H1 (cell line): ENCODE measurements at regions not wholly inside any gene's neighbourhood (a gene's known extent, or its start where the extent isn't known, plus 50 kb on each side); places are given as distances from the start of the nearest gene placed in this dataset.

Experiments used
- CTCF ChIA-PET: fragments of 300-600 bp; sonication (Branson Sonifier 250); formaldehyde crosslinking; loops from one replicate; lab custom pipeline; 2021; ENCODE audit not compliant: partially characterized antibody; lab: Charles Lee
- POLR2A ChIA-PET: fragments of 300-600 bp; sonication (Branson Sonifier 250); formaldehyde crosslinking; loops from one replicate; lab custom pipeline; 2021; ENCODE audit warnings: inconsistent platforms; ENCODE audit not compliant: partially characterized antibody; lab: Charles Lee
- DNase-seq, 2 experiments: peaks; one replicate each; pipeline versions ENCODE4 v3.0.0 to v3.0.0-alpha.2; 2010 to 2022; ENCODE audit warnings: low spot score in 2 of 2, low read depth in 1 of 2, mixed read lengths in 1 of 2
- FAIRE-seq: peaks from 2 replicates; lab custom pipeline; 2011; peaks lifted over from hg19 to GRCh38; lab: Jason Lieb, UNC
- H2AFZ ChIP-seq: 2 replicates; pipeline ENCODE4 v1.8.1; 2012; ENCODE audit warnings: low read length, inconsistent platforms
- H2AK5ac ChIP-seq: 2 replicates; pipeline ENCODE4 v1.6.1; 2013; ENCODE audit warnings: low read depth, low read length
- H2BK120ac ChIP-seq: replicated peaks from 2 replicates; pipeline ENCODE3; 2013; ENCODE audit warnings: low read depth, low read length, inconsistent platforms
- H2BK12ac ChIP-seq: 2 replicates; pipeline ENCODE4 v1.6.1; 2013; ENCODE audit warnings: low read depth, low read length
- H2BK15ac ChIP-seq: 2 replicates; pipeline ENCODE4 v1.6.1; 2013; ENCODE audit warnings: low read length
- H2BK20ac ChIP-seq: 2 replicates; pipeline ENCODE4 v1.6.1; 2013; ENCODE audit warnings: low read length
- H2BK5ac ChIP-seq: 2 replicates; pipeline ENCODE4 v1.6.1; 2013; ENCODE audit warnings: low read depth, low read length
- H3K14ac ChIP-seq: 2 replicates; pipeline ENCODE4 v1.6.1; 2013; ENCODE audit warnings: inconsistent platforms; ENCODE audit not compliant: insufficient read length
- H3K18ac ChIP-seq: 2 replicates; pipeline ENCODE4 v1.6.1; 2013; ENCODE audit warnings: low read length; ENCODE audit errors: extremely low read depth
- H3K23ac ChIP-seq: 2 replicates; pipeline ENCODE4 v1.6.1; 2013; ENCODE audit warnings: inconsistent platforms; ENCODE audit not compliant: insufficient read length
- H3K23me2 ChIP-seq: 2 replicates; pipeline ENCODE4 v1.6.1; 2013; ENCODE audit warnings: low read depth, low read length
- H3K27ac ChIP-seq: 2 replicates; pipeline ENCODE4 v1.6.1; 2011; ENCODE audit warnings: low read depth, low read length, inconsistent platforms
- H3K27me3 ChIP-seq, 4 experiments: replicated peaks in 1 of 4; 1 replicate in 1 of 4; 2 replicates in 3 of 4; pipeline versions ENCODE4 v1.6.1 to v1.8.1; 2011 to 2013; ENCODE audit warnings: low read length in 3 of 4, mild to moderate bottlenecking in 3 of 4, inconsistent platforms in 2 of 4, mixed read lengths in 2 of 4, moderate library complexity in 1 of 4; ENCODE audit not compliant: control insufficient read depth in 3 of 4, insufficient read depth in 3 of 4; ENCODE audit errors: extremely low read depth in 1 of 4
- H3K36me3 ChIP-seq, 4 experiments: 2 replicates each; pipeline versions ENCODE4 v1.6.1 to v1.8.1; 2011 to 2013; ENCODE audit warnings: mild to moderate bottlenecking in 4 of 4, low read length in 3 of 4, moderate library complexity in 2 of 4, control low read depth in 1 of 4, inconsistent platforms in 1 of 4; ENCODE audit not compliant: insufficient read depth in 4 of 4, control insufficient read depth in 2 of 4
- H3K4ac ChIP-seq: replicated peaks from 2 replicates; pipeline ENCODE3; 2013; ENCODE audit warnings: low read length, low read depth, mixed read lengths, inconsistent platforms; ENCODE audit not compliant: insufficient read length
- H3K4me1 ChIP-seq, 4 experiments: replicated peaks in 1 of 4; 1 replicate in 1 of 4; 2 replicates in 3 of 4; pipeline versions ENCODE4 v1.6.1 to v1.8.1; 2011 to 2013; ENCODE audit warnings: low read length in 3 of 4, inconsistent platforms in 2 of 4, mixed read lengths in 1 of 4; ENCODE audit not compliant: insufficient read depth in 4 of 4, control insufficient read depth in 3 of 4
- H3K4me2 ChIP-seq, 2 experiments: 2 replicates each; pipeline versions ENCODE4 v1.6.1 to v1.8.1; 2011 to 2013; ENCODE audit warnings: low read depth in 2 of 2, low read length in 2 of 2, control low read depth in 1 of 2, inconsistent platforms in 1 of 2, mild to moderate bottlenecking in 1 of 2; ENCODE audit not compliant: insufficient read depth in 1 of 2
- H3K4me3 ChIP-seq, 4 experiments: fragments of 200-600, 300-600 bp in 1 of 4; sonication (generic), shearing (Covaris generic), sonication (Bioruptor Twin) in 1 of 4; 2 replicates each; pipeline versions ENCODE4 v1.5.1 to v1.8.1; 2011 to 2016; ENCODE audit warnings: low read length in 4 of 4, low read depth in 3 of 4, control low read depth in 2 of 4, inconsistent platforms in 2 of 4, mild to moderate bottlenecking in 2 of 4, mixed read lengths in 1 of 4, moderate library complexity in 1 of 4; ENCODE audit not compliant: insufficient read depth in 2 of 4; ENCODE audit errors: extremely low read depth in 1 of 4
- H3K56ac ChIP-seq: replicated peaks from 2 replicates; pipeline ENCODE3; 2013; ENCODE audit warnings: low read depth, mild to moderate bottlenecking, mixed read lengths, low read length, inconsistent platforms; ENCODE audit not compliant: insufficient read length
- H3K79me1 ChIP-seq: 2 replicates; pipeline ENCODE4 v1.6.1; 2013; ENCODE audit warnings: low read depth, low read length, control low read depth
- H3K79me2 ChIP-seq, 2 experiments: 2 replicates each; pipeline versions ENCODE4 v1.6.1 to v1.8.1; 2012 to 2013; ENCODE audit warnings: low read length in 2 of 2, mild to moderate bottlenecking in 2 of 2, inconsistent platforms in 1 of 2; ENCODE audit not compliant: insufficient read depth in 2 of 2, control insufficient read depth in 1 of 2
- H3K9ac ChIP-seq, 4 experiments: replicated peaks in 1 of 4; 1 replicate in 1 of 4; 2 replicates in 3 of 4; pipeline versions ENCODE4 v1.6.1 to v1.8.1; 2011 to 2013; ENCODE audit warnings: low read depth in 3 of 4, low read length in 3 of 4, control low read depth in 2 of 4, mild to moderate bottlenecking in 2 of 4, moderate library complexity in 2 of 4, inconsistent platforms in 1 of 4; ENCODE audit errors: extremely low read depth in 1 of 4
- H3K9me3 ChIP-seq, 2 experiments: 2 replicates each; pipeline versions ENCODE4 v1.6.1 to v1.8.1; 2012 to 2013; ENCODE audit warnings: mild to moderate bottlenecking in 2 of 2, moderate library complexity in 2 of 2, control low read depth in 1 of 2, inconsistent platforms in 1 of 2, low read depth in 1 of 2, low read length in 1 of 2, mixed read lengths in 1 of 2; ENCODE audit not compliant: insufficient read depth in 2 of 2
- H4K20me1 ChIP-seq, 2 experiments: replicated peaks in 1 of 2; 2 replicates each; pipeline versions ENCODE3 to v1.8.1; 2011 to 2013; ENCODE audit warnings: inconsistent platforms in 2 of 2, low read length in 2 of 2, mild to moderate bottlenecking in 1 of 2; ENCODE audit not compliant: insufficient read depth in 2 of 2, control insufficient read depth in 1 of 2
- H4K5ac ChIP-seq: 2 replicates; pipeline ENCODE4 v1.6.1; 2013; ENCODE audit warnings: low read length, low read depth, mixed read lengths, inconsistent platforms; ENCODE audit not compliant: insufficient read length
- H4K8ac ChIP-seq: 2 replicates; pipeline ENCODE4 v1.8.0; 2013; ENCODE audit warnings: mild to moderate bottlenecking, moderate library complexity, low read length, inconsistent platforms; ENCODE audit not compliant: insufficient read depth; ENCODE audit errors: extremely low read depth
- H4K91ac ChIP-seq: replicated peaks from 2 replicates; pipeline ENCODE3; 2013; ENCODE audit warnings: low read length, mixed read lengths, inconsistent platforms; ENCODE audit not compliant: insufficient read length
- ASH2L ChIP-seq: fragments of 200-600, 300-600 bp; sonication (generic); IDR thresholded peaks from one replicate; pipeline ENCODE4 v1.7.1; 2017; ENCODE audit warnings: low read length
- BCL11A ChIP-seq, 2 experiments: IDR thresholded peaks; one replicate each; pipeline ENCODE4 v1.6.1; 2011; ENCODE audit warnings: low read depth in 2 of 2, low read length in 2 of 2, mild to moderate bottlenecking in 2 of 2
- CHD1 ChIP-seq: IDR thresholded peaks from 2 replicates; pipeline ENCODE4 v1.6.1; 2012; ENCODE audit warnings: low read depth, low read length, improper control_type of control experiment
- CTCF ChIP-seq, 3 experiments: IDR thresholded peaks; 1 replicate in 2 of 3; 2 replicates in 1 of 3; pipeline versions ENCODE4 v1.5.1 to v1.6.1; 2011; ENCODE audit warnings: low read length in 3 of 3, mild to moderate bottlenecking in 3 of 3, inconsistent platforms in 2 of 3, low read depth in 1 of 3, moderate library complexity in 1 of 3; ENCODE audit not compliant: insufficient read depth in 1 of 3; ENCODE audit errors: control extremely low read depth in 1 of 3
- HDAC6 ChIP-seq: IDR thresholded peaks from one replicate; pipeline ENCODE4 v1.7.1; 2012; ENCODE audit warnings: low read depth, mild to moderate bottlenecking, inconsistent platforms, low read length, moderate library complexity
- KDM1A ChIP-seq: fragments of 200-600, 300-600 bp; sonication (generic); IDR thresholded peaks from 2 replicates; pipeline ENCODE4 v1.7.1; 2016; ENCODE audit warnings: mild to moderate bottlenecking, low read length, borderline replicate concordance
- KDM5A ChIP-seq: fragments of 200-600 bp; IDR thresholded peaks from 2 replicates; pipeline ENCODE4 v1.7.1; 2012; ENCODE audit warnings: mild to moderate bottlenecking, low read length, inconsistent platforms, mixed read lengths
- NANOG ChIP-seq: IDR thresholded peaks from 2 replicates; pipeline ENCODE4 v1.6.1; 2011; ENCODE audit warnings: low read length, low read depth, mild to moderate bottlenecking, inconsistent platforms; ENCODE audit not compliant: insufficient read depth, poor library complexity, severe bottlenecking
- POLR2A ChIP-seq, 2 experiments: IDR thresholded peaks; 1 replicate in 1 of 2; 2 replicates in 1 of 2; pipeline ENCODE4 v1.6.1; 2011; ENCODE audit warnings: low read depth in 2 of 2, low read length in 2 of 2, mild to moderate bottlenecking in 2 of 2; ENCODE audit errors: control extremely low read depth in 1 of 2
- RBBP5 ChIP-seq: IDR thresholded peaks from 2 replicates; pipeline ENCODE4 v1.7.1; 2012; ENCODE audit warnings: low read depth, mild to moderate bottlenecking, inconsistent platforms, low read length, moderate library complexity, borderline replicate concordance
- SUZ12 ChIP-seq: fragments of 200-600 bp; sonication (generic); IDR thresholded peaks from 2 replicates; pipeline ENCODE4 v1.6.1; 2012; ENCODE audit warnings: mild to moderate bottlenecking, inconsistent platforms, low read length, moderate library complexity, mixed read lengths
- USF2 ChIP-seq: IDR thresholded peaks from 2 replicates; pipeline ENCODE4 v1.6.1; 2011; ENCODE audit warnings: low read length, improper control_type of control experiment
- WGBS, 2 experiments: shearing (Covaris generic) in 1 of 2; methylation state at CpG; one replicate each; pipeline versions ENCODE4 v1.1.6 to v1.1.7; 2013 to 2015; ENCODE audit warnings: low lambda C conversion rate in 2 of 2, mixed read lengths in 2 of 2, inconsistent platforms in 1 of 2, low coverage in 1 of 2, missing lambda C conversion rate in 1 of 2; ENCODE audit not compliant: insufficient replicate concordance in 2 of 2, insufficient coverage in 1 of 2, insufficient read length in 1 of 2; ENCODE audit errors: extremely low coverage in 1 of 2, missing lambda C conversion rate in 1 of 2; 5-methylcytosine and 5-hydroxymethylcytosine counted together

DNA sequence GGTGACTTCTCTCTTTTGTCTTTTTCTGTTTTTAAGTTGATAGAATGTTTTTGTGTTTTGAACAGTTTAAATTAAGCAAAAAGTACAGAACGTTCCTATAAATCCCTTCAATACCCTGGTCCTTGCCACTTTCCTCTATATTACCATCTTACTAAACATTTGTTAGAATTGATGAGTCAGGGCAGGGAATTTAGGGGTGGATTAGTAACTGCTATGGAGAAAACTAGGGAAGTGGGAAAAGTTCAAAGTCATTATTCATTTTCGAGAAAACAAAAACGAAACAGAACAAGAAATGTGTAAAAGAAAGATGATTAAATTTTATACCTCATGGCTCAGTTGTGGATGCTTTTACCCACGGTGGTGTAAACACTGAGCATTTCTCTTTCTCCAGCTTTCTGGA is 240.4 kb upstream of the SULF2 start:
- FAIRE-seq: no peak
- no peak for TF ChIP-seq SUZ12
- no peak for TF ChIP-seq KDM5A
- no peak for TF ChIP-seq NANOG
- no peak for TF ChIP-seq CHD1
- no peak for TF ChIP-seq KDM1A
- no peak for TF ChIP-seq POLR2A (IDR thresholded peaks at IDR 0.05; ENCODE audit: control extremely low read depth in 1 of 2, low read depth in 2 of 2, low read length in 2 of 2)
- TF ChIP-seq BCL11A (IDR thresholded peaks at IDR 0.05; ENCODE audit: low read depth in 2 of 2, low read length in 2 of 2): no peak
- no peak for TF ChIP-seq HDAC6
- no peak for TF ChIP-seq CTCF (IDR thresholded peaks at IDR 0.05; ENCODE audit: control extremely low read depth in 1 of 3, insufficient read depth in 1 of 3, low read depth in 1 of 3, low read length in 3 of 3)
- TF ChIP-seq USF2: no peak
- TF ChIP-seq ASH2L: no peak
- no peak for TF ChIP-seq RBBP5

More for the DNA sequence above, 240.4 kb upstream of the SULF2 start:
- no peaks in the 10 kb centered on the region for H3K79me1 ChIP-seq
- no peak overlapping the region for H4K91ac ChIP-seq
- no peak overlapping the region for H4K8ac ChIP-seq
- H3K4ac ChIP-seq: no peak overlapping the region
- H2AFZ ChIP-seq: no peak overlapping the region
- H3K23ac ChIP-seq: no peak overlapping the region
- H3K9me3 ChIP-seq: no peaks in the 10 kb centered on the region
- H2BK120ac ChIP-seq: no peak overlapping the region
- no peaks in the 10 kb centered on the region for H3K36me3 ChIP-seq
- no peak overlapping the region for H3K27ac ChIP-seq
- H3K14ac ChIP-seq: no peak overlapping the region
- no peak for DNase-seq
- WGBS, 2 experiments: 88% methylated on average over 4 of the region's 4 CpGs; no CpG with 5 or more reads in 1 of the 2 experiments
- peaks cover 0 to 11% (median 5%) of the 10 kb centered on the region in 4 experiments; a peak in 5 of 7 replicates for H3K4me1 ChIP-seq
- no peaks in the 10 kb centered on the region for H4K20me1 ChIP-seq
- no peak overlapping the region for H2BK20ac ChIP-seq
- H2AK5ac ChIP-seq: no peak overlapping the region
- no peaks in the 10 kb centered on the region for H3K23me2 ChIP-seq
- H3K4me3 ChIP-seq: no peak overlapping the region
- no peak overlapping the region for H4K5ac ChIP-seq
- H3K18ac ChIP-seq: no peak overlapping the region
- ChIA-PET CTCF (no interaction called here), POLR2A (no interaction called here)
- H3K27me3 ChIP-seq: no peaks in the 10 kb centered on the region
- no peak overlapping the region for H3K9ac ChIP-seq
- no peak overlapping the region for H2BK12ac ChIP-seq
- H3K4me2 ChIP-seq: no peak overlapping the region
- no peaks in the 10 kb centered on the region for H3K79me2 ChIP-seq
- no peak overlapping the region for H3K56ac ChIP-seq
- H2BK15ac ChIP-seq: no peak overlapping the region
- H2BK5ac ChIP-seq: no peak overlapping the region
